ENCODE measurements at regions not wholly inside any gene's neighbourhood (a gene's known extent, or its start where the extent isn't known, plus 50 kb on each side); places are given as distances from the start of the nearest gene placed in this dataset.
"Not testable (repeated sequence)": the region's sequence is repeated elsewhere in the genome, so short reads cannot be mapped to it uniquely, and the experiment has no call there.

GRCh38 chr1:238652346-238652968 is 733.9 kb upstream of the CHRM3 start:
- no peak for DNase-seq (ENCODE audit: low read depth, low spot score)

GRCh38 chr1:238649200-238649599 is 737.2 kb upstream of the CHRM3 start:
- no peak for DNase-seq (ENCODE audit: low read depth, low spot score)

- no peak for DNase-seq (ENCODE audit: low read depth, low spot score)
These were observed 737.6 kb upstream of the CHRM3 start for GRCh38 chr1:238648751-238649150.

DNA sequence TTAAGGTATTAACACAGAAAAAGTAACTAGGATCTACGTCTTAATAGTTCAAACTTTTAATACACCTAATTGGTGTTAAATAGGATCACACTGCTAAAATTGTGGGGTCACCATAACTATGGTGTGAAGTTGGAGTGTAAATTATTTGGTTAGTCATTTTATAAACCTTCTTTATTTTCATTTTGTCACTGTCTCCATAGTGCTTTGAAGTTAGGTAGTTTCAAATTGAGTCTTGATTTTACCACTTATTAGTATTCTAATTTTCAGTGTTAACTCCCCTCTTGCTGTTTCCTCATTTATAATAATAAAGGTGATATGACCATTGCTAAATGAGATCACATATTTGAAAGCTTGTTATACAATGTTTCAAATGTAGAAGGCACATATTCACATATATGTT is 738.1 kb upstream of the CHRM3 start:
- no peak for DNase-seq (ENCODE audit: low read depth, low spot score)

DNA sequence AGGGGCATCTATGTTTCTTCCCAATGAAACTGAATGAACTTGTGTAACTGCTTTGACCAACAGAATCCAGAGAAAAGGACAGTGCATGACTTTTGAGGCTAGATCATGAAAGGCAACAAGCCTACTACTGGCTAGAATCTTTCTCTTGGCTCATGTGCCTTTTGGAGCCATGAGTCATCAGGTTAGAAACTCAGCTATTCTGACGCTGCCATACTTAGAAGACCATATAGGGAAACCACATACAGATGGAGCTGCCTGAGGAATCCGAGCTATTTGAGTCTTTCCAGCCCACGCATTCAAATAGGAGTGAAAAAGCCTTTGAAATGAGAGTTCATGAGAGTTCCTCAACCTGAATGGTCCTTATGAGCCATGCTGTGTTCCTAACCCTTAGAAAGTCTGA is 738.5 kb upstream of the CHRM3 start:
- DNase-seq (ENCODE audit: low read depth, low spot score) = no peak

DNA sequence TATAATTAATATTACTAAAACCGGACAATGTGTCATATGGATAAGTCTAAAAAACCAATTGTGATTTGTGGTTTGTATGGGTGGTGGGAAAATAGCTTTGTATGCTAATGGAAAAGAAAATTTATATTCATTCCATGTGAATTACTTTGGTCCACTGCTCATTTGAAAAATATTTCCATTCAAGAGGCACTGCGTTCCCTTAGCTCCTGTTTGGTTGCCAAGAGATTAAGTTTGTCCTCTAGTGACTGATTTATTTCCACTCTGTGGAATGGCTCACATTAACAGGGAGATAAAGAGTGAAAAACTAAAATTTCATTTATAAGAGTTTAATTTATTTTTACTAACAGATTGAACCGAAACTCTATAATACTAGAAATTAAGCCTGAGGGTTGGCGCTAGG is 744.1 kb upstream of the CHRM3 start:
- no peak for DNase-seq (ENCODE audit: low read depth, low spot score)

- no peak for DNase-seq (ENCODE audit: low read depth, low spot score)
These were observed 746.5 kb upstream of the CHRM3 start for GRCh38 chr1:238639861-238640260.

- DNase-seq (ENCODE audit: low read depth, low spot score) = no peak
These were observed 737.4 kb upstream of the ZP4 start for GRCh38 chr1:238628110-238628509.

DNA sequence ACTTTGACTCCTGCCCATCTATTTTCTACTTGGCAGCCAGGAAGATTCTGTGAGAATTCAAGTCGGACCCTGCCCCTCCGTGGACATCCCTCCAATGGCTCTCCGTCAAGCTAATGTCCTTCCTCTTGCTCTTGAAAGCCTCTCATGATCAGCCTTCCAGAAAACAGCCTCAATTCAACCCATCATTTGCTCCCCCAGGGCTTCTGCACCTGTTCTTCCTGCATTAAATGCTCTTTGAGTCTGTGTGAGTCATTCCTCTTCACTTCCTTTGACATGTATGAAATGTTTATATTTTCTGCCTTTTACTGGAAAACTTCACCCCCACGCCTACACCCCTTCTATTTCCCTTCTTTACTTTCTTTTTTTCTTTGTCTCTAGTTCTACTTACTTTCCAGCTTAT is 734.1 kb upstream of the ZP4 start:
- DNase-seq (ENCODE audit: low read depth, low spot score) = no peak

- DNase-seq (ENCODE audit: low read depth, low spot score) = no peak
These were observed 730.7 kb upstream of the ZP4 start for GRCh38 chr1:238621405-238621804.

- no peak for DNase-seq (ENCODE audit: low read depth, low spot score)
These were observed 728.9 kb upstream of the ZP4 start for GRCh38 chr1:238619652-238620051.

DNA sequence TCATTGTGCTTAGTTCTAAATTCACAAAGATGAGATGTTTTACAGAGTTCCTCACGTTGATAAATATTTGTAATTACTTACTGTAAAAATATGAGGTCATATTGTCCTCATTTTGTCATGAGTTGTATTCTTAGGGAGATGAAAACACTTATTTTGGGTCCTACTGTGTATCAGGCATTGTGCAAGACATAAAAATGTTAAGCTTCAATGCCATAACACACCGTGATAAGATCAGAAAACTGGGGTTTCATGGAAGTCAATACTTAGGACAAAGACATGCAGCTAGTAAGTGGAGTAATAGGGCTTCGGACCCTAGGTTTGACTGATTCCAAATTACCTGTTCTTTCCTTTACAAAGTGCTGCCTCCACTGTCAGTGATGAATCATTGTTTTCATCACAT is 720.7 kb upstream of the ZP4 start:
- DNase-seq (ENCODE audit: low read depth, low spot score) = no peak

DNA sequence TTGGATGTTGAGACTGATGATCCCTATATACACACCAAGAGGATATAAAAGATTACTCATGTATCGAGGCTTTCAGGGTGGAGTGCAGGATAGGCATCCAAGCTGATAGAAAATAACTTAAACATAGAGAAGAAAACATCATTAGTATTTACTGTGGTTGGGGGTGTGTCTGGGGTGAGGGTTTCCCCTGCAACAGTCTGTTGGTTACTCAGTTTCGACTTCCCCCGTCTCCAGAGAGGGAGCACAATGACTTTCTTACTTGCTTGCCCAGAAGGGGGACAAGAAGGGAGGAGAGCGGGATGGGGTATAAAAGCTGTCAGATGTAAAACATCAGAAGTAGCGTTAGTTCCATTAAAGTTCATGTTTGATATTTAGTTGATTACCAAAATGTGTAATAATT is 717.4 kb upstream of the ZP4 start:
- no peak for DNase-seq (ENCODE audit: low read depth, low spot score)

GRCh38 chr1:238606896-238607295 is 716.2 kb upstream of the ZP4 start:
- no peak for DNase-seq (ENCODE audit: low read depth, low spot score)

- no peak for DNase-seq (ENCODE audit: low read depth, low spot score)
These were observed 715.7 kb upstream of the ZP4 start for GRCh38 chr1:238606457-238606856.

GRCh38 chr1:238604357-238604756 is 713.6 kb upstream of the ZP4 start:
- DNase-seq (ENCODE audit: low read depth, low spot score) = no peak

DNA sequence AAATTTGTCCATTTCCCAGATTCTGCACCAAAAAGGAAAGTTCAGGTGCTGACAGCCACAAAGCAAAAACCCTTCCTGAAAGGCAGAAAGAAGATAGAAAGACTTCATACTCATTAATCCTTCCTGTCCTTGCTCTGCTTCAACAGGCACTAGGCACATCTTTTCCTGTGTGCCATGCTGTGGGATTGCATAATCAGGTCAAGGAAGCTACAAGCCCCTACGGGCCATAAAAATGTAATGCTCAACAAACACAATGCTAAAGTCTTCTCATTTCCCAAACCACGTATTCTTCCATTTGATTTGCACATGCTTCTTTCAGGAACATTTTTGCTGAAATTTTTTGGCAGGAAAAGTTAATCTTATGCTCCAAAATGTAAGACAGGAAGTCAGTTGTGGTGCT is 710.9 kb upstream of the ZP4 start:
- not testable (repeated sequence) for DNase-seq (ENCODE audit: low read depth, low spot score)

DNA sequence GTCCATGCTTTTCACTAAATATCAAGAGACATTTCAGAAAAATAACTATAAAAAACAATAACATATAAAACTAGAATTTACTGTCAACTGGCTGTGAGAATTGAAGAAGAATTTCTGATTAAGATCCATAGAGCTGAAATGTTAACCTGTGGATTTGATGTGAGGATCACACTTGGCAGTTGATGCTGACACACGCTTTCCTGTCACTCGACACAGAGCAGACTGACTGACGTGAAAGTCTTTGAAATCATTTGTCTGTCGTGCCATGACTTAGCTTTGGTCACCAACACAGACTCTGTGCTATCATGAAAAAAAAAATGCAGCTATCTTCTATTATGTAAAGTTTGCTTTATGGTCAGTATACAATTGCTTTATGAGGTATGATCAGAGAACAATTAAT is 706.0 kb upstream of the ZP4 start:
- no peak for DNase-seq (ENCODE audit: low read depth, low spot score)

- DNase-seq (ENCODE audit: low read depth, low spot score) = no peak
These were observed 701.9 kb upstream of the ZP4 start for GRCh38 chr1:238592621-238593020.

DNA sequence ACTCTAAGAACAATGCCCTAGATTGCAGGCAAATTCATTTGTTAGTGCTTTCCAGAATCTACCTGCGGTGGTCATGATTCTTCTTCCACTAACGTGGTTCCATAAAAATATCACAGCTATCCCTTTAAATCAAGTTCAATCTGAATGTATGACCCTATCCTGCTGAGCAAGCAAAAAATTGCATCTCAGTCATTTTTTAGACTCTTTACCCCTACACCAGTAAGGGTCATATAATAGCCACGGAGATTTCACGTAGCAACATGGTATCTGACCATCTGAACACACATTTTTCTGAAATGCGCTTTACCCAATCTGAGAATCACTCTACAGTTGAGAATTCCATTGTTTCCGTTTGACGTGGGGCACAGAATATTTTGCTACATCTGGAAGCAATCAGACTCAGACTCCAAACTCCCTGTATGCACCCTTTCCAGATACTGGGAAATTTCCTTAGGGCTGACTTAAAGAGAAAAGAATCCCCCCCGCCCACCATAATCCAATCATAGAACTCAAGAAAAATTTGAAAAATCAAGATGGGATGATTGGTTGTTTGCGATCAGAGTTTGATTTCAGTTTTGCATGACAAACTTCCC is 699.2 kb upstream of the ZP4 start:
- peak; percentile 61 for DNase-seq (ENCODE audit: low read depth, low spot score)

- no peak for DNase-seq (ENCODE audit: low read depth, low spot score)
These were observed 692.1 kb upstream of the ZP4 start for GRCh38 chr1:238582816-238583215.

GRCh38 chr1:238581332-238581731 is 690.6 kb upstream of the ZP4 start:
- no peak for DNase-seq (ENCODE audit: low read depth, low spot score)

DNA sequence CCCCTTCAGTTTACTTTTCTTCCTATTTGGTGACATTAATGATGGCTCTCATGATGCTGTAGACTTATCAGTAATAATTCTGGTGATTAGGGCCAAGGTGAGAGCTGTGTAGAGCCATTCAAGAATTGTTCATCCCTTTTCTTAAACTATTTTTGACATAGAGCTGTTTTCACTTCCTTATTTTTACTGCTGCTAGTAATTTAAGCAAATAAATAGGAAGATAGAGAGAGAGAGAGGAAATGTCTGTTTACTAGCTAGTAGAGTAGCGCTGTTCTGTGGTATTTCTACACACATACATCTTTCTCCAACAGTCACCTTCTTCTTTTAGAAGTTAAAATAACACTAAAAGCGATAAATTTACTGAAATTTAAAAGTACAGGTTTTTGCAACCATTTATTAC is 678.0 kb upstream of the ZP4 start:
- DNase-seq (ENCODE audit: low read depth, low spot score) = no peak

DNA sequence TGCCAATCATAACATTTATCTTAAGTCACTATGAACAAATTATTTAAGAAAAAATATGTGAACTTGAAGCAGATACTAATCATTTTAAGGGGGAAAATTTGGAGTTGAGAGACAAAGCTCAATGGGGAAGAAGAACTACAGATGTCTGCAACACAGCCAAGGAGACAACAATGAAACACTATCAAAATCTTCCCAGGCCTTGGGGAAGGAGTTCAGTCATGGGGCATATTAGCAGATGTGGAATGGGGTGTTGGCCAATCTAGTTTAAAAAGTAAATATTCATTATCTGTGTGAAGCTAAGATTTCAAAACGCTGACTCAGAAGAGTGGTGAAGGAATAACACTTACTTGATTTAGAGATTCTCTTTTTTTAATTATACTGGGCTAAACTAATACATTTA is 671.6 kb upstream of the ZP4 start:
- no peak for DNase-seq (ENCODE audit: low read depth, low spot score)

All from brain pericyte (primary cell).